ENCODE measurements at regions not wholly inside any gene's neighbourhood (a gene's known extent, or its start where the extent isn't known, plus 50 kb on each side); places are given as distances from the start of the nearest gene placed in this dataset.

DNA sequence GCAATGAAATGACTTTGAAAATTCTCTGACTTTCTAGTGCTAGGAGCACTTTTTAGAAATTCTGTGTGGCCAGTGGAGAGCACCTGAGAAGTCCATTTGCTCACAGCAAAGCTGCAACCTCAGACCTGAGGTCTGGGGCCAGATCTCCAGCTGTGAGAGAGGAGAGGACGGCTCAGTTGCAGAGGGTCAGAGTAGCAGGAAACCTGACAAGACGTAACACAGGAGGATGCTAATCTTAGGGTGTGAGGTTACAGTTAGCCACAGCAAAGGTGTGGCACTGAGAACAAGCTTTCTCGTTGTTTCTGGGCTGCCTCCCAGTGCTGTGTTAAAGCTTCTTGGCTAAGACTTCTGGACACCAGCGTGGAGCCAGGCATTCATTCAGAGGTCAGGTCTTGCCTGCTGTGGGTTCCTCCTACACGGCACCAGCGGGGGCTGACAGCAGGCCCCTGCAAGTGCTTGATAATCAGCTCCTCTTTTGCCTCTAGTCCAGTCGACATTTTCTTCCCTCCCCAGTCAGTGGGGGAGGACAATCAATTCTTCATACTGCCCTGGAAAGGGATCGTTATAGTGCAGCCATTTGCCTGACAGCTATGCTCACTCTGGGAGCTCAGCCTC lies 435.4 kb upstream of the DPP6 start:
- Histone ChIP-seq H3K9me3 (no peaks in the 10 kb centered on the region), H3K4me1 (no peaks in the 10 kb centered on the region), H3K36me3 (no peaks in the 10 kb centered on the region), H3K4me3 (no peak overlapping the region), H3K27ac (no peak overlapping the region), H3K27me3 (no peaks in the 10 kb centered on the region)
- TF ChIP-seq, protein P1, sequence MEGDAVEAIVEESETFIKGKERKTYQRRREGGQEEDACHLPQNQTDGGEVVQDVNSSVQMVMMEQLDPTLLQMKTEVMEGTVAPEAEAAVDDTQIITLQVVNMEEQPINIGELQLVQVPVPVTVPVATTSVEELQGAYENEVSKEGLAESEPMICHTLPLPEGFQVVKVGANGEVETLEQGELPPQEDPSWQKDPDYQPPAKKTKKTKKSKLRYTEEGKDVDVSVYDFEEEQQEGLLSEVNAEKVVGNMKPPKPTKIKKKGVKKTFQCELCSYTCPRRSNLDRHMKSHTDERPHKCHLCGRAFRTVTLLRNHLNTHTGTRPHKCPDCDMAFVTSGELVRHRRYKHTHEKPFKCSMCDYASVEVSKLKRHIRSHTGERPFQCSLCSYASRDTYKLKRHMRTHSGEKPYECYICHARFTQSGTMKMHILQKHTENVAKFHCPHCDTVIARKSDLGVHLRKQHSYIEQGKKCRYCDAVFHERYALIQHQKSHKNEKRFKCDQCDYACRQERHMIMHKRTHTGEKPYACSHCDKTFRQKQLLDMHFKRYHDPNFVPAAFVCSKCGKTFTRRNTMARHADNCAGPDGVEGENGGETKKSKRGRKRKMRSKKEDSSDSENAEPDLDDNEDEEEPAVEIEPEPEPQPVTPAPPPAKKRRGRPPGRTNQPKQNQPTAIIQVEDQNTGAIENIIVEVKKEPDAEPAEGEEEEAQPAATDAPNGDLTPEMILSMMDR (IDR thresholded peaks at IDR 0.05): no peak
- DNase-seq (ENCODE audit: low spot score in 2 of 2): no peak
- intact Hi-C loops (cut with DNase I): no loop called here

DNA sequence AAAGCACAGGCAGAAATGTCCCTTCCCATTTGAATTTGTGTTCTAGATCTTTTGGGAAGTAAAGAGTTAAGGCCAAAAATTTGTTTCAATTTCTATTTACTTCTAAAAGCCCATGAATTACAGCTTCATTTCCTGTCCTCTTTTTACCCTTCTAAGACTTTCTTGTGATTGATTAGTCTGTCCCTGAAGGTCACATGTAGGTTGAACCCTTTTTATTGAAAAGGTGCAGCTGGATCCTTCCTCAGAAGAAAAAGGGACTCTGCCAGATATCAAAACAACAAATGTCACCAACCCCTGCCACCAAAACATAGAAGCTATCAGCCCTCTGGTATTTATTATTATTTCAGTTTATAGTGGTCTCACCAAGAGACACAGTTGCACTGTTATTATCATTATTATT lies 424.9 kb upstream of the DPP6 start:
- Histone ChIP-seq H3K4me1 (no peaks in the 10 kb centered on the region), H3K36me3 (no peaks in the 10 kb centered on the region), H3K27ac (no peak overlapping the region), H3K4me3 (no peak overlapping the region), H3K27me3 (no peaks in the 10 kb centered on the region), H3K9me3 (no peaks in the 10 kb centered on the region)
- TF ChIP-seq, protein P1 (IDR thresholded peaks at IDR 0.05): no peak
- intact Hi-C loops (cut with DNase I): no loop called here
- DNase-seq (ENCODE audit: low spot score in 2 of 2): no peak

DNA sequence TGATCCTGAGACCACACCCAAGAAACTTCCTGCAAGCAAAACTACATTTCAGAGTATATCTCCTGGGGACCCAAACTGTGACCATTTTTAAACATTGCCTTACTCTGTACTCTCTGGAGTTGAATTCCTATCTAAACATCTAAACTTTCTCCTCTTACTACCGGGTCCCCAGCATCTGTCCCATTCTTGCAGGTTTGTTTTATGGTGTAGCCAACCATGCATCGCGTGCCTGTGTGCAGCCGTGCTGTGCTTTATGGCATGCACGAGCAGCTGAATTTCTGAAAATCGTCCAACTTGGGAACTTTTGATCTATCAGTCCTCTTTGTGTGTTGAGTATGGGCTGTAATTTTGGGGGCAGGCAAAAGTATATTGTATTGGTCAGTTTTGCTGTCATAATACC lies 423.8 kb upstream of the DPP6 start:
- TF ChIP-seq, protein P1 (IDR thresholded peaks at IDR 0.05): no peak
- Histone ChIP-seq H3K27me3 (no peaks in the 10 kb centered on the region), H3K4me1 (no peaks in the 10 kb centered on the region), H3K4me3 (no peak overlapping the region), H3K36me3 (no peaks in the 10 kb centered on the region), H3K27ac (no peak overlapping the region), H3K9me3 (no peaks in the 10 kb centered on the region)
- no peak for DNase-seq (ENCODE audit: low spot score in 2 of 2)
- intact Hi-C loops (cut with DNase I): no loop called here

DNA sequence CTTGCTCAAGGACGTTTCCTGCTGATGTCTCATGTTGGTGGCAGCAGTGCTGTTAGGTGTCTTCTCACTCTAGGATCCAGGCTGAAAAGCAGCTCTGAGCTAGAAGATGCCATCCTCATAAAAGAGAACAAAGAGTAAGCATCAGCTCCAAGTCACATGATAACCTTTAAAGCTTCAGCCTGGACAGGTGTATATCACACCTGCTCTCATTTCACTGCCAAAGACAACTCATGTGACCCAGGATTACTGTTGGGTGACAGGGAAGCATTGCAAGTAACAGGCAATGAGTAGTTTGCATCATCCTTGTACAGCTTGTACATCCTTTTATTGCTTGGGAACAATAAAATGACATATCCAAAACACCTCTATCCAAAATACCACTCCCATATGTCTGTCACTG lies 423.4 kb upstream of the DPP6 start:
- H3K9me3 ChIP-seq: no peaks in the 10 kb centered on the region
- H3K36me3 ChIP-seq: no peaks in the 10 kb centered on the region
- no peaks in the 10 kb centered on the region for H3K4me1 ChIP-seq
- TF ChIP-seq, protein P1 (IDR thresholded peaks at IDR 0.05): no peak
- no peak for DNase-seq (ENCODE audit: low spot score in 2 of 2)
- no peak overlapping the region for H3K27ac ChIP-seq
- H3K27me3 ChIP-seq: no peaks in the 10 kb centered on the region
- H3K4me3 ChIP-seq: no peak overlapping the region
- intact Hi-C loops (cut with DNase I): no loop called here

DNA sequence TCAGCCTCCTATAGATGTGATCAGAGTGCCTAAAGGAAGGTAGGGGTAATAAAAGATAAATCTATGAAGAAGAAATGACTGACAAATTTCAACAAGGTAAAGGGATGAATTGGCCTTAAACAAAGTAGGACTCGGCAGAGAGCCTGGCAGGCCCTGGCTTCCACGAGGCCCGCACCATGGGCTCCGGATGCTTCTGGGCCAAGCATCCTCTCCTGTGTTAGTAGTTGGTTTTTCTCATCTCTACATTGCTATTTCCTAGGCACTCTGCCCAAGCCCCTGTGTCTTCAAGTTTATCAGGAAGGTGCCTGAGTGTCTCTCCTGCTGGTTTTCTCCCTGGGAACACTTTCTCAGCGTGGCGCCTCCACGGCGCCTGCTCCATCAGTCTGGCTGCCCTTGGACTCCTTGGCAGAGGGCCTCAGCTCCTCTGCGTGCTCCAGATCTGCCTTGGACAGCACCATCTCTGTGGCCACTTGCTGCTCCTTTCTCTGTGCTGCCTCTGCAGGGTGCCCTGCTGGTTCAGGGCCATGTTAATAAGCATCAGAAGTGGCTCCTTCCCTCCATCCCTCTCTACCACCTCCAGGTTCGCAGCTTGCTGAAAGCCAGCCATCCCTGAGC lies 413.3 kb upstream of the DPP6 start:
- H3K4me1 ChIP-seq: no peaks in the 10 kb centered on the region
- TF ChIP-seq, protein P1 (IDR thresholded peaks at IDR 0.05): no peak

More for the DNA sequence above, 413.3 kb upstream of the DPP6 start:
- Histone ChIP-seq H3K9me3 (no peaks in the 10 kb centered on the region), H3K36me3 (no peaks in the 10 kb centered on the region), H3K4me3 (no peak overlapping the region), H3K27me3 (no peaks in the 10 kb centered on the region), H3K27ac (no peak overlapping the region)
- intact Hi-C loops (cut with DNase I): no loop called here
- no peak for DNase-seq (ENCODE audit: low spot score in 2 of 2)
